H1 (cell line): ENCODE measurements at regions not wholly inside any gene's neighbourhood (a gene's known extent, or its start where the extent isn't known, plus 50 kb on each side); places are given as distances from the start of the nearest gene placed in this dataset.

ENCODE experiments used
- ASH2L ChIP-seq: fragments of 200-600, 300-600 bp; sonication (generic); IDR thresholded peaks from one replicate; pipeline ENCODE4 v1.7.1; 2017; ENCODE audit warnings: low read length
- BCL11A ChIP-seq, 2 experiments: IDR thresholded peaks; one replicate each; pipeline ENCODE4 v1.6.1; 2011; ENCODE audit warnings: low read depth in 2 of 2, low read length in 2 of 2, mild to moderate bottlenecking in 2 of 2
- BRCA1 ChIP-seq: IDR thresholded peaks from 2 replicates; pipeline ENCODE4 v1.6.1; 2012; ENCODE audit warnings: low read depth, low read length, improper control_type of control experiment
- CTBP2 ChIP-seq: IDR thresholded peaks from 2 replicates; pipeline ENCODE4 v1.7.0; 2011; ENCODE audit warnings: borderline replicate concordance, mild to moderate bottlenecking, moderate library complexity, mixed read lengths, low read length; ENCODE audit not compliant: insufficient read depth, insufficient read length
- HDAC2 ChIP-seq, 2 experiments: fragments of 300-600 bp in 1 of 2; sonication (generic) in 1 of 2; IDR thresholded peaks; 2 replicates each; pipeline ENCODE4 v1.6.1; 2011 to 2012; ENCODE audit warnings: low read depth in 2 of 2, low read length in 2 of 2, mild to moderate bottlenecking in 2 of 2, moderate library complexity in 2 of 2, borderline replicate concordance in 1 of 2, inconsistent platforms in 1 of 2
- HDAC6 ChIP-seq: IDR thresholded peaks from one replicate; pipeline ENCODE4 v1.7.1; 2012; ENCODE audit warnings: low read depth, mild to moderate bottlenecking, inconsistent platforms, low read length, moderate library complexity
- MAFK ChIP-seq: IDR thresholded peaks from 2 replicates; pipeline ENCODE4 v1.6.1; 2012; ENCODE audit warnings: low read depth, mild to moderate bottlenecking, improper control_type of control experiment, low read length
- TAF7 ChIP-seq: optimal IDR thresholded peaks from 2 replicates; pipeline ENCODE3; 2011; ENCODE audit warnings: low read depth, mild to moderate bottlenecking, inconsistent platforms, low read length, moderate library complexity, borderline replicate concordance

DNA sequence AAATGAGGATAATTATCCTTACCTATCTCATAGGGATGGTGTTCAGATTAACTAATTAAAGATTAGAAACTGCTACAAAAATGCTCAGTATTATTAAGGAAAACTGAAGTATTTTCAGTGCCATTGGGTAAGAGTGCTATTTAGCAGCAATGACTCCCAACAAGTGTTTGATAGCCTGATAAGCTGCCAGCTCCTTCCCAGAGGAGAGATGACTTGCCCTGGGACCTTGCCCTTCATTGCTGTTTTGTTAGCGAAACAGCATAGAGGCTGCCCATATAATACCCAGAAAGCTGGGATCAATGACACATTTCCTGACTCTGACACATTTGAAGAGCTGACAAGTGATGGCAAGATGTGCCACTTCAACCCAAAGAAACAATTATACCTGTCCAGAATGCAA, 592.2 kb downstream of the ADGRL2 start (continued):
- TF ChIP-seq BRCA1 (no peak), HDAC2 (IDR thresholded peaks at IDR 0.05; ENCODE audit: borderline replicate concordance in 1 of 2, low read depth in 2 of 2, low read length in 2 of 2) (no peak), ASH2L (no peak), TAF7 (no peak), HDAC6 (no peak), CTBP2 (no peak), BCL11A (IDR thresholded peaks at IDR 0.05; ENCODE audit: low read depth in 2 of 2, low read length in 2 of 2) (no peak), MAFK (no peak)
- TF ChIP-seq, all 59 proteins: peak for 0
